ENCODE measurements at regions not wholly inside any gene's neighbourhood (a gene's known extent, or its start where the extent isn't known, plus 50 kb on each side); places are given as distances from the start of the nearest gene placed in this dataset.
"Not testable (repeated sequence)": the region's sequence is repeated elsewhere in the genome, so short reads cannot be mapped to it uniquely, and the experiment has no call there.

GRCh38 chr18:41899535-41899934 lies 55.5 kb upstream of the PIK3C3 start:
- DNase-seq (ENCODE audit: low read depth): no peak

DNA sequence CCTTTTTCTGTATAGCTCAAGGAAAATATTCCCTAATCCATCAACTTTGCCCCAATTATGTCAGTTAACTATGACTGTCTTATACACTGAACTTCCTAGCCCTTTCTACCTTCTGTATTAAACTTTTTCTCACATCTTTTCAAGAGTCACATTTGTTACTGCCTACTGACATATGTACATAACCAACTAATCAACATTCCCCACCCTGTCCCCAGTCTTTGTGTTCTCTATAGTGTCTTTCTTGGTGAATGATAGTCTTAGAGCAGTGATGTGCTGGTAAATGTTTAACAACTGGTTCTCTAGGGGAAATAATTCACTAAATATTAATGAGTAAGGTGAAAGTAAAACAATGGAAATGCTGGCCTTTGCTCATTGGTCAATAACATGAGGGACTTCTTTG lies 61.6 kb upstream of the PIK3C3 start:
- DNase-seq (ENCODE audit: low read depth): no peak

DNA sequence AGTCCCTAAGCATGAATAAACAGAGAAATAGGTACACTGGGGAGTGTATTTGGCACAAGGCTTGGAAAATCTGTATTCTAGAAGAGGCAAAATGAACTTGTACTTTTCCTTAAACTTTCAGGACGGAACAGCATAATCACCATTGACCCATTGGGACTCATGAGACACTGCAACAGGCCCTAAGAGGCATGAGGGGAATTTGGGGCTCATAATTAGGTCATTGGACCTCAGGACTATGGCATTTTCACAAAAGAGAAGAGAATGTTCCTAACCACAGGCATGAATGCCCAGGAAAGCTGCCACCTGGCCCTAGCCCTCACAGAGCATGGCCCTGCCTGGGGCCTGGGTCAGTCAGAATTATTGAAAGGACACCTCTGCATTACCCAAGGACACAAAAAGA lies 67.9 kb upstream of the PIK3C3 start:
- no peak for DNase-seq (ENCODE audit: low read depth)

GRCh38 chr18:41886126-41886807 lies 68.8 kb upstream of the PIK3C3 start:
- no peak for DNase-seq (ENCODE audit: low read depth)

- DNase-seq (ENCODE audit: low read depth): no peak
These were observed 73.7 kb upstream of the PIK3C3 start for GRCh38 chr18:41881285-41881684.

DNA sequence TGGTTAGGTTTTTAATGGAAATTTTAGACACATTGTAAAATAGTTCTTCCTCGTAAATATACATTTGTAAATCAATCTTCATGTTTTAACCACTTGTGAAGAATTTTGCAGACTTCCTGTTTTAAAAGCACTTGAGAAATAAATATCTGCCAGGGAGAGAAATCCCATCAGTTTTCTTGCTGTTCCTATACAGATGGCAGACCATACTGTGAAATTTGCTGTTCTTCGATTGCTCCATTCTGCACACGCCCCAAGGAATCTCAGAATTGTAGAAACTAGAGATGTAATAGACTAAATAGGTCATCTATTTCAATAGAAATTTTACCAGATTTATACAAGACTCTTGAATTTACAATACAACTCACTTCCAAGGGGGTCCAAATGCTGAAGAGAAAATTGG lies 75.8 kb upstream of the PIK3C3 start:
- no peak for DNase-seq (ENCODE audit: low read depth)

DNA sequence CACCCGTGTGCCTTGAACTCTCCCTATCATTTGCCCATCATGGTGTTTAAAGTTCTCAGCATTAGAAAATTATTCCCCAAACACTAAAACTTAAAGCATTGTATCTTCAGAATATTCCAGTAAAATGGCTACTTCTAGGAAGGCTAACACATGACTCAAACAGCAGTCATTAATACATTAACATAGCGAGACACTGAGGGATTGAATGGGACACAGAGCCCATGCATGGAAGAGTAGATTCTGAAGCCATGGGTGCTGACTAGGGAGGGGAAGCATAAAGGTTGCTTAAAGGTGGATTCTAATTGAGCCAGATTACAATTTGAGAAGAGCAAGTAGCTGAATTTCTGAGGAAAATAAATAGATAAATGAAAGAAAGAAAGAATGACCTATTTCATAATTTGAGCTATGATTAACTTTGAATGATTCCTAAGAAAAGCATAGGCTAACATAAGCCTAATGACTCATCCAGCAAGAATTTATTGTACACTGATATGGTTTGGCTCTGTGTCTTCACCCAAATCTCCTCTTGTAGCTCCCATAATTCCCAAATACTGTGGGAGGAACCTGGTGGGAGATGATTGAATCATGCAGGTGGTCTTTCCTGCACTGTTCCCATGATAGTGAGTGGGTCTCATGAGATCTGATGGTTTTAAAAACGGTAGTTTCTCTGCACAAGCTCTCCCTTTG lies 79.8 kb upstream of the PIK3C3 start:
- DNase-seq (ENCODE audit: low read depth): no peak

DNA sequence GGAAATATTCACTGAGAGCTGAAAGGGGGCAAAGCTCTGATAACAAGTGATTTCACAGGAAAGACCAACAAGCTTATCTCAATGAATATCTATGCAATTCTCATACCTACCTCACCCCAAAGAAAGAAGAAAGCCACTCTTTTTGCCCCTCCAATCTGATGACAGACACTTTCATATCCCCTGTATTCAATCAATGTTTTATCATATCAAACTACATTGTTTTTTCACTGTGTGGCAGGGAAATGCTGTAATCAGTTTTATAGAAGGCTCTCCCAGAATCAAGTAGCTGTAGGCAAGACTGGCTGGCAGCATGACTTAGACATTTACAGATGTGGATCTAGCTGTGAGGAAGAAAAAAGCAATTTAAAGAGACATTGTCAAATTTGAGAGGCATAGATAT lies 81.3 kb upstream of the PIK3C3 start:
- no peak for DNase-seq (ENCODE audit: low read depth)

- no peak for DNase-seq (ENCODE audit: low read depth)
These were observed 82.8 kb upstream of the PIK3C3 start for GRCh38 chr18:41872206-41872605.

- no peak for DNase-seq (ENCODE audit: low read depth)
These were observed 83.6 kb upstream of the PIK3C3 start for GRCh38 chr18:41871229-41872000.

DNA sequence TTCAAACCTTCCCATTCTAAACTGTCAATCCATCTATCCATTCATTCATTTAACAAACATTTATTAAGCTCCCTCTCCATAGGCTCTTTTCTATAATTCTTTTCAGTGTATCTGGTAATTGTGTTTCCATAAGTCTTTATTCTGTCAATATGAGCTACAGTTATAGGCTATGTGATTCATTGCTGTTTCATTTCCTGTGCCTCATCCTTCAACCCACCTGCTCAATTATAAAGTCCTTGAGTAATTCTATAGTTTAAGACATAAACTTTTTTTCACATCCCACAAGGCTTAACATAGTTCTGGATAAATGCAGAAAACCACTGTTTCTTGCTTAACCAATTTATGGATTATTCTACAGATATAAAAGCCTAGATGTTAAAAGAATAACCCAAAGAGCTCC lies 84.2 kb upstream of the PIK3C3 start:
- DNase-seq (ENCODE audit: low read depth): no peak

DNA sequence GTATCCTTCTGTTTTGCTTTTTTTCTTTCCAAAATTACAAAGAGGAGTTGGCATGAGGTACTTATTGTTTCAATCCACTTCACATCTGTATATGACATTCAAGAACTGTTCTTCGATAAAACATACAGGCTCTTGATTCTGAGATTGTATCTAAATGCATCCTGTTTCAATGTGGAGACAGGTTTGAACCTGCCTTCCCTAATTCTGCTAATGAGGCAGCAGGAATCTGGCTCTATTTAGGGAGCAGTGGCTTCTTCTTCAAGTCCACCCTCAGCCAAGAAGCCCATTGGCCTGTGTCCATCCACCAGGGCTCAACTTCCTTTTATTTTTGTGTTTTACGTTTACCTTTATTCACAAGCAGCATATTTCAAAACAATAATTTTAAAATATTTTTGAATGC lies 84.8 kb upstream of the PIK3C3 start:
- DNase-seq (ENCODE audit: low read depth): no peak

- not testable (repeated sequence) for DNase-seq (ENCODE audit: low read depth)
These were observed 89.2 kb upstream of the PIK3C3 start for GRCh38 chr18:41865796-41866195.

GRCh38 chr18:41864216-41864615 lies 90.8 kb upstream of the PIK3C3 start:
- DNase-seq (ENCODE audit: low read depth): no peak

DNA sequence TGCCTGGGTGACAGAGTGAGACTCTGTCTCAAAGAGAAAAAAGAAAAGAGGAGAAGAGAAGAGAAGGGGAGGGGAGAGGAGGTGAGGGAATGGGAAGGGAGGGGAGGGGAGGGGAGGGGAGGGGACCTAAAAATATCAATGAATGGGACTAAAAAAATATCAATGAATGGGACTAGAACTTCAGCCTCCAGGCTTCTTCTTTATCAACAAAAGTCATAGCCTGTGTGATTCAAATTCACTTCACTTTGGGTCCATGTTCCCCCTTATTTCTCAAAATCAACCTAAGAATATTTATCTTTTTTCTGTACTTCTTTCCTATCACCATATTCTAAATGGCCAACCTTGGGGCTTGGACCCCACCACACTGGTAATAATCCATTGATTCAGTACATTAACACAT lies 92.1 kb upstream of the PIK3C3 start:
- no peak for DNase-seq (ENCODE audit: low read depth)

- DNase-seq (ENCODE audit: low read depth): no peak
These were observed 94.0 kb upstream of the PIK3C3 start for GRCh38 chr18:41860987-41861386.

DNA sequence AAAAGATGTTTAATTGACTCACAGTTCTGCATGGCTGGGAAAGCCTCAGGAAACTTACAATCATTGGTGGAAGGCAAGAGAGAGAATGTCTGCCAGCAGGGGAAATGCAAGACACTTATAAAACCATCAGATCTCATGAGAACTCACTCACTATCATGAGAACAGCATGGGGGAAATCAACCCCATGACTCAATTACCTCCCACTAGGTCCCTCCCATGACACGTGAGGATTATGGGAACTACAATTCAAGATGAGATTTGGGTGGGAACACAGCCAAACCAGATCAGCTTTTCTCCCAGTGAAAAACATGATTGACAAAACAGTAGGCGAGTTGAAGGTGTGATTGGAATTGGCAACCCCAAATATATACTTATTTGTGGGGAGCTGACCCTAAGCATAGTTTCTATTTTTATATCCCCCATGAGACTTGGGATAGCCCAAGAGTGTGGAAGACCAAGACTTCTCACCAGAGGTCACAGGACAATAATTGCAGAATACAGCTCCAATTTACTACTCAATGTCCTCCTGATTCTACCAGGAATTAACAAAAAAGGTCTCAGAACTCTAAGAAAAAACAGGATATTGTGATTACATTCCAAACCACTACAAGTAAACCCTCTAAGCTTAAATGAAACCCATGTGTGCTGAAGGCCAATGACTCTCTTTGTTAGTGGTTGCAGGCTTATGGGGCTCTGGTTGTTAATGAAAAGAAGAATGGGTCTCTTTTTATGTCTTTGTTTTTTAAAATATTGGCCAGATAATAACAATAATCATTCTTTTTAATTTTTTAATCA lies 96.1 kb upstream of the PIK3C3 start:
- DNase-seq (ENCODE audit: low read depth): no peak

GRCh38 chr18:41853280-41853679 lies 101.8 kb upstream of the PIK3C3 start:
- no peak for DNase-seq (ENCODE audit: low read depth)

- no peak for DNase-seq (ENCODE audit: low read depth)
These were observed 104.3 kb upstream of the PIK3C3 start for GRCh38 chr18:41850781-41851180.

DNA sequence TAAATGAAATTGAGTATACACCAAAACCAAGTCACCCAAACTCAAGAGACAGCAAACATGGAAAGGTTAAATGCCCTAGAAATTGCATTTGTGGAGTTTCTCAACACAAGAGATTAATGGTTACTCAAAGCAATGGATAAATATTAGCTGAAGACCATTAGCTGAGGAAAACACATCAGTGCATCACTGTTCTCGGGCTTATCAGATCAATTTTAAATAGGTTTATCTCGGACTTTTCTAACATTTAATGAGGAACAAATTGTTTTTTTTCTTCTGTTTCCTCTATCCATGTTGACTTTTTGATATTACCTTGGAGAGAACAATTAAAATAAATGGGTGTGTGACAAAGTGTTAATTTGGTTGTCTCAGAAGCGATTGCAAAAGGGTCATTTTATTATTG lies 105.4 kb upstream of the PIK3C3 start:
- DNase-seq (ENCODE audit: low read depth): no peak

DNA sequence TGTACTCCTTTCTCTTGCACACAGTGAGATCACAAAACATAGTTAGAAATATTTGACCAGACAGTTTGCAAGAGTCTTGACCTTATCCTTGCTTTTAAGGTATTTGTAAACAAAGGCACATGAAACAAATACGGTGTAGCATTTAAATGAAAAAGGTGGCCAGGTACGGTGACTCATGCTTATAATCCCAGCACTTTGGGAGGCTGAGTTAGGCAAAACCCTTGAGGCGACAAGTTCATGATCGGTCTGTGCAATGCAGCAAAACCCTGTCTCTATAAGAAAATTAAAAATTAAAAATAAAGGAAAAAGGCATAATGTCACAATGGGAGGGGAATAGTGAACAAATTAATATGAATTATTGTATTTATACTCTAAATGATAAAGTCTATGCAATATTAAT lies 109.5 kb upstream of the PIK3C3 start:
- DNase-seq (ENCODE audit: low read depth): no peak

DNA sequence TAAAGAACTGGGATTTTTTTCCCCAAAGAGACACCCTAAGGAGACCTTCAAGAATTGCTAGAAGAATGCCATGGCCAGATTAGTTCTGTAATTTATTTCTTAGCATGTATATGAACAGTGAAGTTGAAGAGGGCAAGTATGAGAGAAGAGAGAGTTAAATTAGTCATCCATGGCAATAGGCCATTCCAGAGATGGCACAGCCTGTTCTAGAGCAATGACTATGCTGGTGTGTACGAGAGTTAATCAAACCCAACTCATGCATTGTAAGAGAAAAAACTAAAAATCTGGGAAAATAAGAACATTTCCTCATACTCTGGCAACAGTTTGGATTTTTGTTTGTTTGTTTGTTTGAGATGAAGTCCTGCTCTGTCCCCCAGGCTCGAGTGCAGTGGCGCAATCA lies 112.1 kb upstream of the PIK3C3 start:
- DNase-seq (ENCODE audit: low read depth): no peak
